GM23338 (cell line): ENCODE measurements at regions not wholly inside any gene's neighbourhood (a gene's known extent, or its start where the extent isn't known, plus 50 kb on each side); places are given as distances from the start of the nearest gene placed in this dataset.
"Not testable (repeated sequence)": the region's sequence is repeated elsewhere in the genome, so short reads cannot be mapped to it uniquely, and the experiment has no call there.

Source experiments
- ATAC-seq: fragments of 200-7000 bp; cut with Tn5 transposase; 3 replicates; pipeline ENCODE4 v1.9.1; 2020
- DNase-seq: peaks from one replicate; pipeline ENCODE4 v3.0.0-alpha.2; 2015; ENCODE audit warnings: low spot score
- H2AFZ ChIP-seq: fragments of 200-600 bp; sonication (generic); 2 replicates; pipeline ENCODE4 v1.8.0; 2016; ENCODE audit warnings: antibody characterized with exemption, mild to moderate bottlenecking, moderate library complexity
- H3F3A ChIP-seq: fragments of 200-600 bp; sonication (generic); replicated peaks from 2 replicates; pipeline ENCODE4 v1.8.0; 2017; ENCODE audit warnings: antibody characterized with exemption, mixed run types, low read depth
- H3K27ac ChIP-seq: fragments of 200-600 bp; sonication (generic); 2 replicates; pipeline ENCODE4 v1.6.1; 2016; ENCODE audit warnings: low read depth
- H3K27me3 ChIP-seq: fragments of 200-600 bp; sonication (generic); 2 replicates; pipeline ENCODE4 v1.8.0; 2016; ENCODE audit warnings: mild to moderate bottlenecking, mixed run types, moderate library complexity; ENCODE audit not compliant: insufficient read depth
- H3K36me3 ChIP-seq: fragments of 200-600 bp; sonication (generic); 2 replicates; pipeline ENCODE4 v1.8.0; 2016; ENCODE audit warnings: mild to moderate bottlenecking; ENCODE audit not compliant: insufficient read depth
- H3K4me1 ChIP-seq: fragments of 200-600 bp; sonication (generic); 2 replicates; pipeline ENCODE4 v1.8.0; 2016; ENCODE audit warnings: mild to moderate bottlenecking, moderate library complexity; ENCODE audit not compliant: insufficient read depth
- H3K4me2 ChIP-seq: fragments of 200-600 bp; sonication (generic); 2 replicates; pipeline ENCODE4 v1.7.1; 2017; ENCODE audit warnings: mixed run types
- H3K4me3 ChIP-seq: fragments of 200-600 bp; sonication (generic); 2 replicates; pipeline ENCODE4 v1.6.1; 2016; ENCODE audit warnings: mixed run types
- H3K79me2 ChIP-seq: fragments of 200-600 bp; sonication (generic); replicated peaks from 2 replicates; pipeline ENCODE4 v1.8.0; 2017; ENCODE audit warnings: mild to moderate bottlenecking; ENCODE audit not compliant: insufficient read depth
- H3K9me2 ChIP-seq: fragments of 200-600 bp; sonication (generic); 2 replicates; pipeline ENCODE4 v1.8.0; 2017; ENCODE audit not compliant: insufficient read depth
- H4K20me1 ChIP-seq: fragments of 200-600 bp; sonication (generic); replicated peaks from 2 replicates; pipeline ENCODE4 v1.8.0; 2017; ENCODE audit warnings: mild to moderate bottlenecking; ENCODE audit not compliant: insufficient read depth
- H3K27ac Mint-ChIP-seq: 2 replicates; pipeline ENCODE4 v1.8.0; 2020; ENCODE audit warnings: inconsistent platforms, mild to moderate bottlenecking, moderate library complexity, mixed read lengths
- H3K27me3 Mint-ChIP-seq: 3 replicates; pipeline ENCODE4 v1.8.0; 2022; ENCODE audit warnings: low read depth, mild to moderate bottlenecking, moderate library complexity, mixed read lengths, inconsistent platforms; ENCODE audit not compliant: insufficient read depth, poor library complexity
- H3K36me3 Mint-ChIP-seq: 3 replicates; pipeline ENCODE4 v1.8.0; 2021; ENCODE audit warnings: low read depth, mild to moderate bottlenecking, inconsistent platforms, moderate library complexity, mixed read lengths
- H3K4me1 Mint-ChIP-seq: 3 replicates; pipeline ENCODE4 v1.8.0; 2020; ENCODE audit warnings: mild to moderate bottlenecking, inconsistent platforms, mixed read lengths
- H3K4me3 Mint-ChIP-seq: 3 replicates; pipeline ENCODE4 v1.8.0; 2021; ENCODE audit warnings: moderate library complexity, mild to moderate bottlenecking, inconsistent platforms, mixed read lengths
- H3K9me3 Mint-ChIP-seq: 3 replicates; pipeline ENCODE4 v1.8.0; 2020; ENCODE audit warnings: moderate library complexity, mild to moderate bottlenecking, inconsistent platforms, mixed read lengths
- CREB1 ChIP-seq: fragments of 250-450 bp; sonication (Bioruptor Pico); IDR thresholded peaks from 2 replicates; pipeline ENCODE4 v1.5.0; 2020; ENCODE audit warnings: low read depth, mild to moderate bottlenecking, moderate library complexity
- CTCF ChIP-seq, 2 experiments: fragments of 200-600 bp in 1 of 2; sonication (generic) in 1 of 2; conservative IDR thresholded peaks; 2 replicates each; pipeline versions ENCODE4 v1.5.1 to v1.6.1; 2016 to 2017; ENCODE audit warnings: antibody characterized with exemption in 2 of 2, low read depth in 2 of 2, mild to moderate bottlenecking in 2 of 2, moderate library complexity in 1 of 2
- EZH2 ChIP-seq: fragments of 200-600 bp; sonication (generic); IDR thresholded peaks from one replicate; pipeline ENCODE4 v1.8.0; 2017; ENCODE audit warnings: antibody characterized with exemption, mild to moderate bottlenecking, low read depth; ENCODE audit not compliant: unreplicated experiment
- EZH2phosphoT487 ChIP-seq: fragments of 200-600 bp; sonication (generic); IDR thresholded peaks from one replicate; pipeline ENCODE4 v1.8.1; 2018; ENCODE audit warnings: antibody characterized with exemption; ENCODE audit not compliant: unreplicated experiment
- JUNB ChIP-seq: IDR thresholded peaks from one replicate; pipeline ENCODE4 v1.6.1; 2016; ENCODE audit warnings: antibody characterized with exemption; ENCODE audit not compliant: unreplicated experiment
- STAT1 ChIP-seq: IDR thresholded peaks from one replicate; pipeline ENCODE4 v1.6.1; 2016; ENCODE audit warnings: antibody characterized with exemption; ENCODE audit not compliant: unreplicated experiment
- ZNF114 ChIP-seq: fragments of 250-450 bp; sonication (Bioruptor Pico); IDR thresholded peaks from 2 replicates; pipeline ENCODE4 v1.5.0; 2020; ENCODE audit warnings: mild to moderate bottlenecking, moderate library complexity
- ZNF331 ChIP-seq: fragments of 250-450 bp; sonication (Bioruptor Pico); IDR thresholded peaks from 2 replicates; pipeline ENCODE4 v1.5.0; 2020; ENCODE audit warnings: low read depth, mild to moderate bottlenecking, moderate library complexity
- TF ChIP-seq, protein P1 (sequence below): IDR thresholded peaks from 2 replicates; pipeline ENCODE4 v1.6.1; 2016; ENCODE audit warnings: antibody characterized with exemption

- TF ChIP-seq, protein P1, sequence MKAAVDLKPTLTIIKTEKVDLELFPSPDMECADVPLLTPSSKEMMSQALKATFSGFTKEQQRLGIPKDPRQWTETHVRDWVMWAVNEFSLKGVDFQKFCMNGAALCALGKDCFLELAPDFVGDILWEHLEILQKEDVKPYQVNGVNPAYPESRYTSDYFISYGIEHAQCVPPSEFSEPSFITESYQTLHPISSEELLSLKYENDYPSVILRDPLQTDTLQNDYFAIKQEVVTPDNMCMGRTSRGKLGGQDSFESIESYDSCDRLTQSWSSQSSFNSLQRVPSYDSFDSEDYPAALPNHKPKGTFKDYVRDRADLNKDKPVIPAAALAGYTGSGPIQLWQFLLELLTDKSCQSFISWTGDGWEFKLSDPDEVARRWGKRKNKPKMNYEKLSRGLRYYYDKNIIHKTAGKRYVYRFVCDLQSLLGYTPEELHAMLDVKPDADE: no peak
- no peak for TF ChIP-seq ZNF331 (CRISPR knock-in tag)
Measured at GRCh38 chr9:68608763-68609162, 68.1 kb upstream of the TMEM252 start (continued).

- Histone ChIP-seq H3K36me3 (no peaks in the 10 kb centered on the region), H2AFZ (no peak overlapping the region), H3K4me1 (no peaks in the 10 kb centered on the region), H3K27me3 (no peaks in the 10 kb centered on the region), H3K9me2 (no peaks in the 10 kb centered on the region), H3K27ac (no peak overlapping the region), H3K4me3 (no peak overlapping the region), H3K79me2 (no peaks in the 10 kb centered on the region), H3F3A (no peaks in the 10 kb centered on the region), H3K4me2 (no peak overlapping the region), H4K20me1 (no peaks in the 10 kb centered on the region)
- no peak for TF ChIP-seq ZNF114 (CRISPR knock-in tag)
- TF ChIP-seq JUNB: no peak
- TF ChIP-seq STAT1: no peak
- TF ChIP-seq CTCF (conservative IDR thresholded peaks at IDR 0.05; ENCODE audit: low read depth in 2 of 2): no peak
- TF ChIP-seq EZH2phosphoT487: no peak
- TF ChIP-seq ZNF331 (CRISPR knock-in tag): no peak
- no peak for TF ChIP-seq EZH2
- no peak for TF ChIP-seq CREB1 (CRISPR knock-in tag)
- Mint-ChIP-seq H3K9me3 (peaks cover 5% of the 10 kb centered on the region; the same call in 2 of the 3 replicates), H3K36me3 (peaks cover 3% of the 10 kb centered on the region; the same call in 1 of the 3 replicates), H3K27ac (no peak overlapping the region), H3K4me3 (no peak overlapping the region), H3K27me3 (peaks cover 3% of the 10 kb centered on the region), H3K4me1 (peaks cover 5% of the 10 kb centered on the region; the same call in 2 of the 3 replicates)
- DNase-seq (no peak), ATAC-seq (no peak)
Measured at GRCh38 chr9:68609901-68610415, 69.3 kb upstream of the TMEM252 start.

- Mint-ChIP-seq H3K36me3 (peaks cover 8% of the 10 kb centered on the region), H3K27me3 (peaks cover 3% of the 10 kb centered on the region), H3K4me3 (no peak overlapping the region), H3K9me3 (peaks cover 13% of the 10 kb centered on the region; the same call in 2 of the 3 replicates), H3K27ac (no peak overlapping the region), H3K4me1 (peaks cover 5% of the 10 kb centered on the region; the same call in 2 of the 3 replicates)
- Histone ChIP-seq H3K4me1 (no peaks in the 10 kb centered on the region), H3K27me3 (no peaks in the 10 kb centered on the region), H3K27ac (no peak overlapping the region), H3K9me2 (no peaks in the 10 kb centered on the region), H3K4me2 (no peak overlapping the region), H2AFZ (no peak overlapping the region), H3K79me2 (no peaks in the 10 kb centered on the region), H4K20me1 (no peaks in the 10 kb centered on the region), H3K36me3 (no peaks in the 10 kb centered on the region), H3K4me3 (no peak overlapping the region), H3F3A (no peaks in the 10 kb centered on the region)
- DNase-seq (no peak), ATAC-seq (no peak)
- TF ChIP-seq STAT1 (no peak), CREB1 (CRISPR knock-in tag) (no peak), CTCF (conservative IDR thresholded peaks at IDR 0.05; ENCODE audit: low read depth in 2 of 2) (no peak)
- TF ChIP-seq, protein P1: no peak
Measured at GRCh38 chr9:68614121-68614520, 73.4 kb upstream of the TMEM252 start.

DNA sequence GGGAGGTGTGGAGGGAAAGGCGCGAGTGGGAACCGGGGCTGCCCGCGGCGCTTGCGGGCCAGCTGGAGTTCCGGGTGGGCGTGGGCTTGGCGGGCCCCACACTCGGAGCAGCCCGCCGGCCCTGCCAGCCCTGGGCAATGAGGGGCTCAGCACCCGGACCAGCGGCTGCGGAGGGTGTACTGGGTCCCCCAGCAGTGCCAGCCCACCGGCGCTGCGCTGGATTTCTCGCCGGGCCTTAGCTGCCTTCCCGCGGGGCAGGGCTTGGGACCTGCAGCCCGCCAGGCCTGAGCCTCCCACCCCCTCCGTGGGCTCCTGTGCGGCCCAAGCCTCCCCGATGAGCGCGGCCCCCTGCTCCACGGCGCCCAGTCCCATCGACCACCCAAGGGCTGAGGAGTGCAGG, 76.3 kb upstream of the TMEM252 start:
- H3K4me3 ChIP-seq, H3K9me2 ChIP-seq, H3K27me3 Mint-ChIP-seq, H3K27ac Mint-ChIP-seq, H3K79me2 ChIP-seq, H3K27ac ChIP-seq, H3F3A ChIP-seq, ATAC-seq, H3K4me2 ChIP-seq, H3K4me1 Mint-ChIP-seq, H3K36me3 Mint-ChIP-seq, H4K20me1 ChIP-seq, H2AFZ ChIP-seq, DNase-seq, H3K4me3 Mint-ChIP-seq, H3K27me3 ChIP-seq, H3K4me1 ChIP-seq, H3K36me3 ChIP-seq: not testable (repeated sequence)
- H3K9me3 Mint-ChIP-seq: peaks cover 13% of the 10 kb centered on the region; the same call in 2 of the 3 replicates
